ENCODE measurements at regions not wholly inside any gene's neighbourhood (a gene's known extent, or its start where the extent isn't known, plus 50 kb on each side); places are given as distances from the start of the nearest gene placed in this dataset.

GRCh38 chr11:113563766-113564526 lies 88.7 kb upstream of the DRD2 start:
- Mint-ChIP-seq H3K27me3 (peaks cover 60% of the 10 kb centered on the region), H3K4me1 (no peaks in the 10 kb centered on the region), H3K9me3 (no peaks in the 10 kb centered on the region), H3K27ac (ENCODE audit: low read depth) (no peak overlapping the region), H3K36me3 (ENCODE audit: insufficient read depth) (peaks cover 2% of the 10 kb centered on the region), H3K4me3 (no peak overlapping the region)
- DNase-seq (ENCODE audit: low spot score in 2 of 2) (no peak), ATAC-seq (replicated peaks; ENCODE audit: extremely low read depth, poor library complexity, severe bottlenecking) (no peak)

DNA sequence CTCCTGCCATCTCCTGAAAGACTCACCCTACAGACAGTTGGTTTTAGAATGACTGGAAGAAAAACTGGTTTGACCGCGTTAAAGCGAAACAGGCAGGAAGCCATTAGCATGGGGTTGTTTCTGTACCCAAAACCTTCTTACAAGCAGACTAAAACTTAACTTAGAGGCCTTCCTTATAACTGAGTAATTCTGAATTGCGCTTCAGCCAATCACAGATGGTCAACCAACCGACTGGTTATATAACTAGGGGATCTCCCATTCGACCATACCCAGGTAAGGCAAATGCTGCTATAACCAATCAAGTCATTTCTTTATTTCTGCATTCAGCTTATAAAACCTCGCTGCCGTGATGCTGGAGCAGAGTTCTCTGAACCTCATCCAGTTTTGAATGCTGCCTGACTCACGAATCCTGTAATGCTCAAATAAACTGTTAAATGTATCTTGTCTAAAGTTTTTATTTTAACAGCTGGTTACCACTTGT lies 87.8 kb upstream of the DRD2 start:
- Mint-ChIP-seq H3K4me3 (no peak overlapping the region), H3K9me3 (no peaks in the 10 kb centered on the region), H3K36me3 (ENCODE audit: insufficient read depth) (peaks cover 2% of the 10 kb centered on the region), H3K4me1 (no peaks in the 10 kb centered on the region), H3K27ac (ENCODE audit: low read depth) (no peak overlapping the region), H3K27me3 (peaks cover 57% of the 10 kb centered on the region)
- no peak for DNase-seq (ENCODE audit: low spot score in 2 of 2)
- ATAC-seq (replicated peaks; ENCODE audit: extremely low read depth, poor library complexity, severe bottlenecking) = no peak

DNA sequence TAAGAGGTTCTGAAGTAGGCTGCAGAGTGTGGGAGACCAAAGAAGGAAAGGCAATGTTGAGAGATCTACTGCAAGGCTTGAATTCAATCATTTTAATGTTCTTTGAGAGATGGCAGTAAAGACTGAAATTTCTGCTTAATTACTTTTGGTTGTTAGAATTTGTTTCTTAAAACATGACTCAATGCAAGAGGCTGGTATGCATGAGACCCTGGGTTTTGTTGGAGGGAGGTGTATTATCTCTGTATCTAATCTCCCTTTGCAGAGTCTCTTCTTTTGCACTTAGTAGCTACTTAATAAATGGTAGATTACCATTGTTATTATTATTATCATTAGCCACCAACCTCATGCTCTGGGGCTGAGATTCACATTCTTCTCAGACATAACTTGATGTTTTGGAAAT lies 87.4 kb upstream of the DRD2 start:
- DNase-seq (ENCODE audit: low spot score in 2 of 2) (no peak), ATAC-seq (replicated peaks; ENCODE audit: extremely low read depth, poor library complexity, severe bottlenecking) (no peak)
- peaks cover 54% of the 10 kb centered on the region for H3K27me3 Mint-ChIP-seq
- H3K36me3 Mint-ChIP-seq (ENCODE audit: insufficient read depth) = peaks cover 2% of the 10 kb centered on the region
- no peak overlapping the region for H3K4me3 Mint-ChIP-seq
- no peak overlapping the region for H3K27ac Mint-ChIP-seq (ENCODE audit: low read depth)
- no peaks in the 10 kb centered on the region for H3K9me3 Mint-ChIP-seq
- H3K4me1 Mint-ChIP-seq = no peaks in the 10 kb centered on the region

DNA sequence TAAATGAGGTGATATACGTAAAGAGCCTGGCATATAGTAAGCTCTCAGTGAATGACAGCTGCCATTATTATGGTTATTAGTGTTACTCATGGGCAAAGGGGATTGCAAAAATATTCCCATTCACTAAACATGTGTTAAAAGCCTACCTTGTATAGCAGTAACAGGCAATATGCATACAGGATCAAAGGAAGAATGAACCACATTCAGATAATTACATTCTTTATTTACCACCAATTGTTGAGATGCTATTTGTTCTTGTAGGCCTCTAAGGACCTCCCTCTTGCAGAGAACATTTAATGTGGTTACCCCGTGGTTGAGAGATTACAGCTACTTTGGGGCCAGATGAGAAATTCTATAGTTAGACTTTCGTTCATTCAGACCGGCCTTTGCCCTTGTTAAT lies 82.7 kb upstream of the DRD2 start:
- H3K27me3 Mint-ChIP-seq = peaks cover 36% of the 10 kb centered on the region
- H3K4me3 Mint-ChIP-seq = no peak overlapping the region
- no peaks in the 10 kb centered on the region for H3K4me1 Mint-ChIP-seq
- H3K36me3 Mint-ChIP-seq (ENCODE audit: insufficient read depth) = no peaks in the 10 kb centered on the region
- H3K27ac Mint-ChIP-seq (ENCODE audit: low read depth) = no peak overlapping the region
- no peaks in the 10 kb centered on the region for H3K9me3 Mint-ChIP-seq
- no peak for ATAC-seq (replicated peaks; ENCODE audit: extremely low read depth, poor library complexity, severe bottlenecking)
- DNase-seq (ENCODE audit: low spot score in 2 of 2) = no peak

- Mint-ChIP-seq H3K36me3 (ENCODE audit: insufficient read depth) (no peaks in the 10 kb centered on the region), H3K4me3 (no peak overlapping the region), H3K27me3 (peaks cover 42% of the 10 kb centered on the region), H3K27ac (ENCODE audit: low read depth) (no peak overlapping the region), H3K9me3 (no peaks in the 10 kb centered on the region), H3K4me1 (no peaks in the 10 kb centered on the region)
- DNase-seq (ENCODE audit: low spot score in 2 of 2) (no peak), ATAC-seq (replicated peaks; ENCODE audit: extremely low read depth, poor library complexity, severe bottlenecking) (no peak)
Measured at GRCh38 chr11:113556036-113556435, 80.8 kb upstream of the DRD2 start.

GRCh38 chr11:113555071-113555619 lies 79.9 kb upstream of the DRD2 start:
- Mint-ChIP-seq H3K36me3 (ENCODE audit: insufficient read depth) (no peaks in the 10 kb centered on the region), H3K4me3 (no peak overlapping the region), H3K9me3 (no peaks in the 10 kb centered on the region), H3K27me3 (peaks cover 48% of the 10 kb centered on the region), H3K27ac (ENCODE audit: low read depth) (no peak overlapping the region), H3K4me1 (no peaks in the 10 kb centered on the region)
- ATAC-seq (replicated peaks; ENCODE audit: extremely low read depth, poor library complexity, severe bottlenecking) (no peak), DNase-seq (ENCODE audit: low spot score in 2 of 2) (no peak)

- ATAC-seq (replicated peaks; ENCODE audit: extremely low read depth, poor library complexity, severe bottlenecking) (no peak), DNase-seq (ENCODE audit: low spot score in 2 of 2) (no peak)
- Mint-ChIP-seq H3K27ac (ENCODE audit: low read depth) (no peak overlapping the region), H3K9me3 (no peaks in the 10 kb centered on the region), H3K36me3 (ENCODE audit: insufficient read depth) (no peaks in the 10 kb centered on the region), H3K4me3 (no peak overlapping the region), H3K4me1 (no peaks in the 10 kb centered on the region), H3K27me3 (peaks cover 54% of the 10 kb centered on the region)
Measured at GRCh38 chr11:113554526-113554925, 79.3 kb upstream of the DRD2 start.

DNA sequence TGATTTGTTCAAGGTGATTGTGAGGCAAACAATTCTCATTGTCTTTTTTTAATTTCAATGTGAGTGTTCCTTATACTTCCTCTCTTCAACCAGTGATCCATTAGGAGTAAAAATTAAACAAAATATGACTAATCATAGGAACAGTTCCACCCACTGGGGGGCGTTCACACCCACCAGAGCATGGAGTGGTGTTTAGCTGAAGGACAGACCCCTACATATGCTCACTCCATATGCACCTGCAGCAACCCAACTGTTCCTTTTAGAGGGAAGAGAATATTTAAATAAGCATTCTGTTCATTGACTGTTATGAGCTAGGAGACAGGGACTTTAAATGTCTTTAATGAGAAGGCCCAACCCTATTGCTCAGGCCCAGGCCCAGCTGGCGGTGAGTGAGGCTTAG lies 78.7 kb upstream of the DRD2 start:
- ATAC-seq (replicated peaks; ENCODE audit: extremely low read depth, poor library complexity, severe bottlenecking) (no peak), DNase-seq (ENCODE audit: low spot score in 2 of 2) (no peak)
- Mint-ChIP-seq H3K4me3 (no peak overlapping the region), H3K27me3 (peaks cover 60% of the 10 kb centered on the region), H3K9me3 (no peaks in the 10 kb centered on the region), H3K36me3 (ENCODE audit: insufficient read depth) (no peaks in the 10 kb centered on the region), H3K27ac (ENCODE audit: low read depth) (no peak overlapping the region), H3K4me1 (no peaks in the 10 kb centered on the region)

DNA sequence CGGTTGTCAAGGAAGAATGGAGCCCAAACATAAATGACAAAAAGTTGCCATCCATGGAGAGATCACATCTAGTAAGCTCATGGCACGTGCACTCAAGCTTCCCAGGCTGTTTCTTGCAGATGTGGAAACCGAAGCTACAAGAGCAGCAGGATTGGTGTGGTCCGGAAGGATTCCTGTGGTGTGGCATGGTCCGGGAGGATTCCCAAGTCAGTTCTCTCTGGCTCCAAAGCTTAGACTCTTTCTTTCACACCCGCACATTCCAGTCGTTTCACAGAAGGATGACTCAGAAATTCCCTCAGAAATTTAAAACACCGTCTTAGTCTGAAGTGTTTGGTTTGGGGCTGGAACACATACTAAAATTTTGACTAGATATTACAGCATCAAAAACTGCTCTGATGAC lies 78.0 kb upstream of the DRD2 start:
- no peak overlapping the region for H3K27ac Mint-ChIP-seq (ENCODE audit: low read depth)
- H3K36me3 Mint-ChIP-seq (ENCODE audit: insufficient read depth) = no peaks in the 10 kb centered on the region
- H3K4me1 Mint-ChIP-seq = no peaks in the 10 kb centered on the region
- no peak for DNase-seq (ENCODE audit: low spot score in 2 of 2)
- H3K9me3 Mint-ChIP-seq = no peaks in the 10 kb centered on the region
- ATAC-seq (replicated peaks; ENCODE audit: extremely low read depth, poor library complexity, severe bottlenecking) = no peak
- peaks cover 67% of the 10 kb centered on the region for H3K27me3 Mint-ChIP-seq
- H3K4me3 Mint-ChIP-seq = no peak overlapping the region

DNA sequence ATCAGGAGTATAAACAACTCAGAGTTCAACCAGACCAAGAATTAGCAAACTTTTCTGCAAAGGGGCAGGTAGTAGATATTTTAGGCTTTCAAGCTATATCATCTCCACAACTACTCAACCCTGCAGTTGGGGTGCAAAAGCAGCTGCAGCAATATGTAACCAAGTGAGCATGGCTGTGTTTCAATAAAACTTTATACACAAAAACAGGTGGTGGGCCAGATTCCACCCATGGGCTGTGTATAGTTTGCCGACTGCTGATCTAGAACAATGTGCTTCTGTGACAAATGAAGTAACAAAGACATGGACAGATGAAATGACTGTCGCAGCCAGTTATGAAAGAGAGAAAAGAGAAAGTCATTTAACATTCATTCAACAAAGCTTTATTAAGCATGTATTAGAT lies 77.1 kb upstream of the DRD2 start:
- DNase-seq (ENCODE audit: low spot score in 2 of 2) (no peak), ATAC-seq (replicated peaks; ENCODE audit: extremely low read depth, poor library complexity, severe bottlenecking) (no peak)
- Mint-ChIP-seq H3K36me3 (ENCODE audit: insufficient read depth) (no peaks in the 10 kb centered on the region), H3K4me1 (no peaks in the 10 kb centered on the region), H3K27ac (ENCODE audit: low read depth) (no peak overlapping the region), H3K27me3 (peaks cover 72% of the 10 kb centered on the region), H3K4me3 (no peak overlapping the region), H3K9me3 (no peaks in the 10 kb centered on the region)

DNA sequence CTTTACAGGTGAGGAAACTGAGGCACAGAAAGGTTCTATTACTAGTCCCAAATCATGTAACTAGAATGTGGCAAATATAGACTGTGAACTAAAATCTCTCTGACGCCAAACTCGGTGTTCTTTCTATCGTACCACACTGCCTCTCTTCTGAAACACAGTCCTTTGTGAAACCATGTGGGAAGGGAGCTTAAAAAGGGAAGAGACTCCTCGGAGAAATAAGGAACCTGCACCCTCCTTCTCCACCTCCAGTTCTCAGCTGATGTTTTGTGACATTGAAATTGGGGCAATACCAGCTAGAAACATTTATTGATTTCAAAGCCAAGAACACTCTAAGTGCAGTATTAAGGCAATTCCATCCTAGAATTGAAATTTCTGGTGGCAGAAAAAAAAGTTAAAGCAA lies 76.4 kb upstream of the DRD2 start:
- Mint-ChIP-seq H3K27me3 (peaks cover 67% of the 10 kb centered on the region), H3K9me3 (no peaks in the 10 kb centered on the region), H3K27ac (ENCODE audit: low read depth) (no peak overlapping the region), H3K36me3 (ENCODE audit: insufficient read depth) (no peaks in the 10 kb centered on the region), H3K4me3 (no peak overlapping the region), H3K4me1 (no peaks in the 10 kb centered on the region)
- no peak for DNase-seq (ENCODE audit: low spot score in 2 of 2)
- ATAC-seq (replicated peaks; ENCODE audit: extremely low read depth, poor library complexity, severe bottlenecking) = no peak

DNA sequence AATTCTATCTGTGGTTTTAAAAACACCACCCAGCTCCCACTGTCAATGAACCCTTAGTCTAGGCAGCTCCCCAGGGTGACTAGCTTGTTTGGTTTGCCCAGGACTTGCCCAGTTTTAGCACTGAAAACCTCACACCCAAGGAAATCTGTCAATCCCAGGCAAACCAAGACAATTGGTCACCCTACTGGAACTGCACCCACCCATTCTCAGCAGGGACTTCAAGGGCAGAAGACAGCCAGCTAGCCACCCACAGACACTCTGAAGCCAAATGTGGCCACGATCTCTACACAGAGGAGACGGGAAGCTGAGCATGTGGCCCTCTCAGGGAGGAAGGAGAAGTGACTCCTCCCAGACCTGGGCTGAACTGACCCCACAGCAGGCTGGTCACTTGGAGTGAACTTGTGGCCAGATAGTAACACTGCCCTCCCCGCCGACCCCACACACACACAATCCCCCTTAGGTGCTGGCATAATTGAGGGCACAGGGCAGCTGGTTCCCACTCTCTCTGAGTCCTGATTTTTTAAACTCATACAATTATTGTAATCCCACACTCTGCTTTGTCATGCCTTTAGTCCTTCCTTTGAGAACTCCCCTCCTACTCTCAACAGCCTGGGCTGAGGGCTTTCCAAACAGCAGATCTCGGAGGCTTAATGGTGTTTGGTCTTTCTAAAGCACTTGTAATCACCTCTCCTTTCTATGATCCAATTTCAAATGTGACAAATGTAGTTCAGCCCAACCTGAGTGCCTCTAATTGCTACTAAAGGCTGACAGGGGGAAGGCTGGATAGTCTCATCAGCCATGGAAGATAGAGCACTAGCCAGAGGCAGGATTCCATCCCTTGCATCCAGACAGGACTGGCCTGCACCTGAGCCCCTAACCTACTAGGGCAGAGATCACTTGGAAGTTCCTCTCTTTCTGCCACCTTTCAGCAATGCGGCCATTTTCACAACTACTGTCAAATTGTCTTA lies 74.7 kb upstream of the DRD2 start:
- peaks cover 72% of the 10 kb centered on the region for H3K27me3 Mint-ChIP-seq
- no peak for DNase-seq (ENCODE audit: low spot score in 2 of 2)
- no peaks in the 10 kb centered on the region for H3K9me3 Mint-ChIP-seq
- no peak overlapping the region for H3K27ac Mint-ChIP-seq (ENCODE audit: low read depth)
- H3K4me1 Mint-ChIP-seq = no peaks in the 10 kb centered on the region
- no peaks in the 10 kb centered on the region for H3K36me3 Mint-ChIP-seq (ENCODE audit: insufficient read depth)
- ATAC-seq (replicated peaks; ENCODE audit: extremely low read depth, poor library complexity, severe bottlenecking) = no peak
- no peak overlapping the region for H3K4me3 Mint-ChIP-seq
